Right lobe of liver (tissue), 6 donors: ENCODE measurements at regions not wholly inside any gene's neighbourhood (a gene's known extent, or its start where the extent isn't known, plus 50 kb on each side); places are given as distances from the start of the nearest gene placed in this dataset.

Source experiments
- ATAC-seq, 4 donors: fragments of 200-7000 bp; cut with Tn5 transposase; one replicate each; pipeline ENCODE4 v1.9.1; 2020; ENCODE audit warnings: mild to moderate bottlenecking in 4 of 4, moderate library complexity in 4 of 4
- DNase-seq, 3 donors: peaks; one replicate each; pipeline ENCODE4 v3.0.0-alpha.2; 2020
- H3K27ac ChIP-seq, 3 donors: fragments of 200-600 bp; one replicate each; pipeline ENCODE4 v1.8.0; 2022
- H3K27me3 ChIP-seq, 2 donors: fragments of 200-600 bp; one replicate each; pipeline ENCODE4 v1.8.0; 2022
- H3K36me3 ChIP-seq, 4 donors: fragments of 200-600 bp; sonication (generic) in 1 of 4; one replicate each; pipeline versions ENCODE4 v1.5.1 to v1.8.0; 2017 to 2022; ENCODE audit warnings: control low read depth in 1 of 4
- H3K4me1 ChIP-seq, 4 donors: fragments of 200-600 bp; sonication (generic) in 1 of 4; one replicate each; pipeline versions ENCODE4 v1.5.1 to v1.8.0; 2017 to 2022; ENCODE audit warnings: control low read depth in 1 of 4
- H3K4me3 ChIP-seq, 3 donors: fragments of 200-600 bp; one replicate each; pipeline ENCODE4 v1.8.0; 2022
- H3K9me3 ChIP-seq, 4 donors: fragments of 200-600 bp; sonication (generic) in 1 of 4; one replicate each; pipeline versions ENCODE4 v1.5.1 to v1.8.0; 2017 to 2022; ENCODE audit warnings: control low read depth in 1 of 4
- CTCF ChIP-seq, 4 donors: fragments of 200-600 bp in 3 of 4; fragments of 450-650 bp in 1 of 4; IDR thresholded peaks; one replicate each; pipeline versions ENCODE4 v1.5.1 to v1.8.0; 2016 to 2022; ENCODE audit warnings: antibody characterized with exemption in 4 of 4, mild to moderate bottlenecking in 2 of 4
- POLR2A ChIP-seq: fragments of 450-650 bp; IDR thresholded peaks from one replicate; pipeline ENCODE4 v1.6.1; 2017; ENCODE audit warnings: antibody characterized with exemption, mild to moderate bottlenecking
- WGBS: methylation state at CpG from one replicate; pipeline ENCODE4 v1.1.6; 2018; ENCODE audit warnings: low coverage, low lambda C conversion rate; ENCODE audit not compliant: insufficient coverage; ENCODE audit errors: missing lambda C conversion rate; 5-methylcytosine and 5-hydroxymethylcytosine counted together
- intact Hi-C, 2 donors: fragments of 100-400 bp; cut with DNase I; formaldehyde crosslinking; loops; one replicate each; pipeline versions ENCODE4 v1.11.2 to v1.14.1; 2022
- donor health status: DM: no; HTN: yes; CAD: no.
- donor health status: DM: no; HTN: no; CAD: no.
- donor health status: DM: no; HTN: no; CAD: no.
- donor health status: DM: no; HTN: yes; CAD: no.
- donor health status: DM: no; HTN: yes; CAD: no.

DNA sequence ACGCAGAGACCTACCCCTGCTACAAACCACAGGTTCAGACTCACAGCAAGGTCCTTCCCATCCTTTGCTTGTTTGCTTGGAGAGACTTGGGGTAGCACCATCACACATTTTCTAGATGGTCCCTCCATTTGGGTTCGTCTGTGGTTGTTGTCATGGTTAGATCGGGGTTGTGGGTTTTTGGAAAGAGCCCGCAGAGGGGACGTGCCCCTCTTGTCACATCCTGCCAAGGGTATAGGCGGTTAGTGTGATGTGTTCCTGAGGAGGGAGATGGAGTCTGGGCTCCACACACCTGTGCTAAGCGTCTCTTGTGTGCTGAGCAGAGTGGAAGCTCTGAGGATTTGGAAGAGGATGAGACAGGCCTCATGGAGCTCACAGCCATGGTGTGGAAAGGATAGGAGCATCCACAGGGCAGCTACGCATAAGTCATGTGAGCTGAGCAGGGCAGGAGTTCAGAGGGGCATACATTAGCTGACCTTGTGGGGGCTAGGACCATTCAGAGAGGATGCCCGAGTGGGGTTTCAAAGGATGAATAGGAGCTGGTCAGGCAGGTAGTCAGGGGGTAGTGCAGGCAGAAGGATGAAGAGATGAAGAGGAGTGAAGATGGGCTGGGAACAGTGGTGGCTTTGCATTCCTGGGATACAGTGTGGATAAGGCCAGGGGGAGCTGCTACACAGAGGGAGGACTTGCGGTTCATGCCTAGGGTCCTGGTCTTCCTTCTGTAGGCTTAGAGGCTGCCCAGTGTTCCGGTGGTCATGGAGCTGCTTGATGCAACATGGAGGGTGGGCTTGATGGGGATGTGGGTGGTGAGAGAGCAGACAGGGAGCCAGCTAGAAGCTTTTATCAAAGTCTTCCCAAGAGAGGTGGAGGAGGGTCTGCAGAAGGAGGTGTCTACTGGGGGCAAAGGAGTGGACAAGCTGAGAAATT lies 62.9 kb downstream of the ACKR3 start:
- no peaks in the 10 kb centered on the region for H3K4me1 ChIP-seq
- H3K9me3 ChIP-seq: no peaks in the 10 kb centered on the region
- no peak overlapping the region for H3K4me3 ChIP-seq
- intact Hi-C loops: no loop called here
- no peaks in the 10 kb centered on the region for H3K27me3 ChIP-seq
- H3K27ac ChIP-seq: no peak overlapping the region
- WGBS: 80% methylated on average over 5 of the region's 11 CpGs
- no peak for TF ChIP-seq POLR2A
- TF ChIP-seq CTCF (IDR thresholded peaks at IDR 0.05): no peak
- H3K36me3 ChIP-seq: no peaks in the 10 kb centered on the region
- peak in 1 of 3 donors; percentile 27 for DNase-seq
- no peak for ATAC-seq

DNA sequence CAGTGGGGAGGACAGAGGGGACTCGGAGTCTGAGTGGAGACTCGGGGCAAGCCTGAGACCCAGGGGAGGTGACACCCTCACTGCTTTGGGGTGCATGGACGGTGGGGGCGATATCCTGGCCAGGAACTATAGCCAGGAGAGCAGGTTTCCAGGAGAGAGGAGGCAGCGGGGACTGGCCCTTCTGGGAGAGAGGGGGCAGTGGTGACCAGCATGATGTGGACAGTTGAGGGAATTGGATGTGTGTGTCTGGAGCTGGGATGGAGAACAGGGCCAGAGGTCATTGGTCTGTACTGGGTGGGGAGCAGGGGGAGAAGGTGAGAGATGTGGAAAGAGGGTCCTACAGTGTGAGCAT lies 63.6 kb downstream of the ACKR3 start:
- TF ChIP-seq POLR2A: no peak
- no peak for TF ChIP-seq CTCF (IDR thresholded peaks at IDR 0.05)
- 96% methylated on average over 5 of the region's 5 CpGs for WGBS
- H3K27ac ChIP-seq: no peak overlapping the region
- no peaks in the 10 kb centered on the region for H3K9me3 ChIP-seq
- no peaks in the 10 kb centered on the region for H3K27me3 ChIP-seq
- ATAC-seq: no peak
- no peaks in the 10 kb centered on the region for H3K4me1 ChIP-seq
- H3K36me3 ChIP-seq: no peaks in the 10 kb centered on the region
- H3K4me3 ChIP-seq: no peak overlapping the region
- DNase-seq: no peak
- intact Hi-C loops: no loop called here

GRCh38 chr2:236633775-236634560 lies 64.3 kb downstream of the ACKR3 start:
- no peaks in the 10 kb centered on the region for H3K4me1 ChIP-seq
- H3K9me3 ChIP-seq: no peaks in the 10 kb centered on the region
- no peaks in the 10 kb centered on the region for H3K36me3 ChIP-seq
- DNase-seq (peak in 1 of 3 donors; percentile 44), ATAC-seq (no peak)
- intact Hi-C loops: no loop called here
- no peaks in the 10 kb centered on the region for H3K27me3 ChIP-seq
- H3K27ac ChIP-seq: no peak overlapping the region
- 77% methylated on average over 22 of the region's 26 CpGs for WGBS
- TF ChIP-seq CTCF (IDR thresholded peaks at IDR 0.05) (no peak), POLR2A (no peak)
- no peak overlapping the region for H3K4me3 ChIP-seq

DNA sequence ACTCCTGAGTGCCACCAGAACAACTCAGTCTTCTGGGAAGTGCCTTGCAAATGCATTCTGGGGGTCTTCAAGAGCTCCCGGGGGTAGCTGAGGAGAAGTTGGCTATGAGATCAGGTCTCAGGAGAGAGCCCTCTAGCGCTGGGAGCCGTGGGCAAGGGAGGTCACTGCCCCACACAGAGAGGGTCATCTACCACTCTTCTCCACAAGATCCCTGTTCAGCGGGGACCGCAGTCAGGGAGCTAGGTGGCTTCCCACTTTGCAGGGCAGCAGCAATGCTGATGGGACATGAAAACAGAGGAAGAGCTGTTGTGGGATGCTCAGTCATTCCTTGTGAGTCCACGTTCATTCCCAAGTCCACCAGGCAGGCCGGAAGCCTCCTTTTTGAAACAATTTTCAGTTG lies 66.6 kb downstream of the ACKR3 start:
- DNase-seq (peak in 1 of 3 donors; percentile 24), ATAC-seq (no peak)
- H3K4me3 ChIP-seq: no peak overlapping the region
- no peaks in the 10 kb centered on the region for H3K4me1 ChIP-seq
- no peak overlapping the region for H3K27ac ChIP-seq
- WGBS: 88% methylated on average over 4 of the region's 7 CpGs
- no peaks in the 10 kb centered on the region for H3K9me3 ChIP-seq
- no peaks in the 10 kb centered on the region for H3K36me3 ChIP-seq
- intact Hi-C loops: no loop called here
- no peak for TF ChIP-seq CTCF (IDR thresholded peaks at IDR 0.05)
- TF ChIP-seq POLR2A: no peak
- H3K27me3 ChIP-seq: no peaks in the 10 kb centered on the region
